Naive thymus-derived CD4-positive, alpha-beta T cell (primary cell): ENCODE measurements at regions not wholly inside any gene's neighbourhood (a gene's known extent, or its start where the extent isn't known, plus 50 kb on each side); places are given as distances from the start of the nearest gene placed in this dataset.

Experiments
- ATAC-seq: fragments of 150-1000 bp; cut with Tn5 transposase; 2 replicates; pipeline ENCODE4 v1.10.0; 2021; ENCODE audit warnings: mild to moderate bottlenecking, moderate library complexity
- CTCF ChIA-PET: fragments of 350-600 bp; sonication (Branson Sonifier 250); formaldehyde crosslinking; loops from one replicate; lab custom pipeline; 2021; ENCODE audit warnings: antibody characterized with exemption; lab: Charles Lee
- POLR2A ChIA-PET: fragments of 350-600 bp; sonication (Branson Sonifier 250); formaldehyde crosslinking; loops from one replicate; lab custom pipeline; 2021; ENCODE audit warnings: antibody characterized with exemption, inconsistent platforms; lab: Charles Lee
- DNase-seq, 9 donors: peaks; one replicate each; pipeline versions ENCODE4 v3.0.0 to v3.0.0-alpha.2; 2020 to 2022; ENCODE audit warnings: mixed read lengths in 1 of 9
- H3K27ac ChIP-seq: one replicate; pipeline ENCODE4 v1.7.0; 2013; ENCODE audit warnings: mild to moderate bottlenecking, low read depth, low read length, moderate library complexity
- H3K27me3 ChIP-seq, 2 donors: one replicate each; pipeline ENCODE4 v1.7.0; 2013; ENCODE audit warnings: low read length in 2 of 2, mild to moderate bottlenecking in 2 of 2, moderate library complexity in 2 of 2; ENCODE audit not compliant: control insufficient read depth in 2 of 2, insufficient read depth in 2 of 2
- H3K36me3 ChIP-seq, 3 experiments: 1 replicate in 2 of 3; 2 replicates in 1 of 3; pipeline ENCODE4 v1.7.0; 2013; ENCODE audit warnings: low read length in 3 of 3, mild to moderate bottlenecking in 3 of 3, moderate library complexity in 1 of 3; ENCODE audit not compliant: insufficient read depth in 3 of 3, control insufficient read depth in 2 of 3
- H3K4me1 ChIP-seq, 2 donors: one replicate each; pipeline ENCODE4 v1.7.0; 2013; ENCODE audit warnings: low read length in 2 of 2, mild to moderate bottlenecking in 2 of 2, moderate library complexity in 1 of 2; ENCODE audit not compliant: control insufficient read depth in 2 of 2, insufficient read depth in 2 of 2
- H3K4me3 ChIP-seq: 2 replicates; pipeline ENCODE4 v1.7.0; 2013; ENCODE audit warnings: mild to moderate bottlenecking, low read length
- H3K9me3 ChIP-seq, 3 experiments: 1 replicate in 2 of 3; 2 replicates in 1 of 3; pipeline ENCODE4 v1.7.0; 2013; ENCODE audit warnings: low read length in 3 of 3; ENCODE audit not compliant: control insufficient read depth in 2 of 3
- H3K27ac Mint-ChIP-seq, 9 donors: one replicate each; pipeline ENCODE4 v1.8.0; 2020 to 2022; ENCODE audit warnings: mixed read lengths in 9 of 9, mild to moderate bottlenecking in 8 of 9, moderate library complexity in 5 of 9, inconsistent platforms in 2 of 9
- H3K27me3 Mint-ChIP-seq, 5 donors: one replicate each; pipeline ENCODE4 v1.8.0; 2021 to 2022; ENCODE audit warnings: mixed read lengths in 5 of 5, mild to moderate bottlenecking in 1 of 5
- H3K36me3 Mint-ChIP-seq, 5 donors: one replicate each; pipeline ENCODE4 v1.8.0; 2020 to 2022; ENCODE audit warnings: mixed read lengths in 5 of 5, mild to moderate bottlenecking in 3 of 5, inconsistent platforms in 1 of 5
- H3K4me1 Mint-ChIP-seq, 7 donors: one replicate each; pipeline ENCODE4 v1.8.0; 2020 to 2022; ENCODE audit warnings: mixed read lengths in 7 of 7, mild to moderate bottlenecking in 3 of 7, inconsistent platforms in 1 of 7
- H3K4me3 Mint-ChIP-seq, 10 donors: one replicate each; pipeline ENCODE4 v1.8.0; 2020 to 2022; ENCODE audit warnings: mild to moderate bottlenecking in 10 of 10, mixed read lengths in 10 of 10, moderate library complexity in 6 of 10, inconsistent platforms in 2 of 10
- H3K9me3 Mint-ChIP-seq, 11 donors: one replicate each; pipeline ENCODE4 v1.8.0; 2020 to 2022; ENCODE audit warnings: mixed read lengths in 11 of 11, mild to moderate bottlenecking in 4 of 11, inconsistent platforms in 1 of 11, moderate library complexity in 1 of 11
- intact Hi-C, 2 donors: fragments of 100-400 bp; cut with micrococcal nuclease; formaldehyde crosslinking; loops; one replicate each; pipeline ENCODE4 v1.15.1; 2023

- CTCF ChIA-PET = no interaction called here
- H3K27me3 Mint-ChIP-seq = no peaks in the 10 kb centered on the region
- no peak overlapping the region for H3K27ac Mint-ChIP-seq
- H3K9me3 Mint-ChIP-seq = peaks cover 0 to 2% (median 0%) of the 10 kb centered on the region in 11 donors
- no peaks in the 10 kb centered on the region for H3K36me3 Mint-ChIP-seq
- H3K27me3 ChIP-seq = no peaks in the 10 kb centered on the region
- H3K4me3 ChIP-seq = no peak overlapping the region
- intact Hi-C loops = no loop called here
- no peak overlapping the region for H3K4me3 Mint-ChIP-seq
- no peaks in the 10 kb centered on the region for H3K4me1 ChIP-seq
- no peaks in the 10 kb centered on the region for H3K9me3 ChIP-seq
- H3K4me1 Mint-ChIP-seq = no peaks in the 10 kb centered on the region
- POLR2A ChIA-PET = no interaction called here
- DNase-seq (no peak), ATAC-seq (no peak)
- H3K27ac ChIP-seq = no peak overlapping the region
- H3K36me3 ChIP-seq = no peaks in the 10 kb centered on the region
Measured at GRCh38 chr10:65765006-65765541, 1160.8 kb upstream of the LRRTM3 start.

- H3K36me3 ChIP-seq = no peaks in the 10 kb centered on the region
- H3K9me3 ChIP-seq = no peaks in the 10 kb centered on the region
- H3K27ac ChIP-seq = no peak overlapping the region
- intact Hi-C loops = no loop called here
- Mint-ChIP-seq H3K4me1 (no peaks in the 10 kb centered on the region), H3K36me3 (peaks cover 0 to 3% (median 0%) of the 10 kb centered on the region in 5 donors), H3K27me3 (no peaks in the 10 kb centered on the region), H3K9me3 (peaks cover 0 to 6% (median under 1%) of the 10 kb centered on the region in 11 donors), H3K4me3 (no peak overlapping the region), H3K27ac (no peak overlapping the region)
- POLR2A ChIA-PET = no interaction called here
- CTCF ChIA-PET = no interaction called here
- H3K27me3 ChIP-seq = no peaks in the 10 kb centered on the region
- no peak overlapping the region for H3K4me3 ChIP-seq
- ATAC-seq (no peak), DNase-seq (no peak)
- no peaks in the 10 kb centered on the region for H3K4me1 ChIP-seq
Measured at GRCh38 chr10:65769828-65770227, 1156.0 kb upstream of the LRRTM3 start.

- ChIA-PET CTCF (no interaction called here), POLR2A (no interaction called here)
- Histone ChIP-seq H3K4me1 (no peaks in the 10 kb centered on the region), H3K4me3 (no peak overlapping the region), H3K27me3 (no peaks in the 10 kb centered on the region), H3K27ac (no peak overlapping the region), H3K36me3 (no peaks in the 10 kb centered on the region), H3K9me3 (no peaks in the 10 kb centered on the region)
- no peak overlapping the region for H3K4me3 Mint-ChIP-seq
- DNase-seq (no peak), ATAC-seq (no peak)
- H3K36me3 Mint-ChIP-seq = peaks cover 0 to 3% (median 0%) of the 10 kb centered on the region in 5 donors
- no peaks in the 10 kb centered on the region for H3K4me1 Mint-ChIP-seq
- no peaks in the 10 kb centered on the region for H3K27me3 Mint-ChIP-seq
- H3K27ac Mint-ChIP-seq = no peak overlapping the region
- H3K9me3 Mint-ChIP-seq = peaks cover 0 to 5% (median 2%) of the 10 kb centered on the region in 11 donors
- intact Hi-C loops = no loop called here
Measured at GRCh38 chr10:65778753-65779152, 1147.1 kb upstream of the LRRTM3 start.

- H3K27ac Mint-ChIP-seq = no peak overlapping the region
- intact Hi-C loops = no loop called here
- no peaks in the 10 kb centered on the region for H3K27me3 Mint-ChIP-seq
- H3K9me3 ChIP-seq = no peaks in the 10 kb centered on the region
- DNase-seq = no peak
- POLR2A ChIA-PET = no interaction called here
- peaks cover 0 to 5% (median 1%) of the 10 kb centered on the region in 11 donors for H3K9me3 Mint-ChIP-seq
- CTCF ChIA-PET = no interaction called here
- H3K36me3 Mint-ChIP-seq = no peaks in the 10 kb centered on the region
- no peak overlapping the region for H3K4me3 ChIP-seq
- no peaks in the 10 kb centered on the region for H3K27me3 ChIP-seq
- H3K27ac ChIP-seq = no peak overlapping the region
- no peaks in the 10 kb centered on the region for H3K4me1 Mint-ChIP-seq
- H3K36me3 ChIP-seq = no peaks in the 10 kb centered on the region
- no peak overlapping the region for H3K4me3 Mint-ChIP-seq
- H3K4me1 ChIP-seq = no peaks in the 10 kb centered on the region
- no peak for ATAC-seq
Measured at GRCh38 chr10:65779985-65780384, 1145.9 kb upstream of the LRRTM3 start.

GRCh38 chr10:65786279-65786678 is 1139.6 kb upstream of the LRRTM3 start:
- no peaks in the 10 kb centered on the region for H3K27me3 Mint-ChIP-seq
- intact Hi-C loops = no loop called here
- H3K4me1 Mint-ChIP-seq = no peaks in the 10 kb centered on the region
- Histone ChIP-seq H3K9me3 (no peaks in the 10 kb centered on the region), H3K36me3 (no peaks in the 10 kb centered on the region), H3K4me3 (no peak overlapping the region), H3K4me1 (no peaks in the 10 kb centered on the region), H3K27me3 (no peaks in the 10 kb centered on the region), H3K27ac (no peak overlapping the region)
- CTCF ChIA-PET = no interaction called here
- H3K9me3 Mint-ChIP-seq = peaks cover 0 to 10% (median 2%) of the 10 kb centered on the region in 11 donors
- H3K27ac Mint-ChIP-seq = no peak overlapping the region
- POLR2A ChIA-PET = no interaction called here
- H3K36me3 Mint-ChIP-seq = peaks cover 0 to 4% (median 0%) of the 10 kb centered on the region in 5 donors
- no peak for DNase-seq
- no peak for ATAC-seq
- H3K4me3 Mint-ChIP-seq = no peak overlapping the region

- no peak for ATAC-seq
- ChIA-PET CTCF (no interaction called here), POLR2A (no interaction called here)
- no peaks in the 10 kb centered on the region for H3K36me3 ChIP-seq
- intact Hi-C loops = no loop called here
- no peaks in the 10 kb centered on the region for H3K9me3 ChIP-seq
- H3K4me1 ChIP-seq = no peaks in the 10 kb centered on the region
- no peaks in the 10 kb centered on the region for H3K27me3 Mint-ChIP-seq
- H3K4me1 Mint-ChIP-seq = no peaks in the 10 kb centered on the region
- H3K27ac Mint-ChIP-seq = no peak overlapping the region
- H3K9me3 Mint-ChIP-seq = peaks cover 0 to 10% (median 2%) of the 10 kb centered on the region in 11 donors
- no peaks in the 10 kb centered on the region for H3K27me3 ChIP-seq
- peaks cover 0 to 4% (median 0%) of the 10 kb centered on the region in 5 donors for H3K36me3 Mint-ChIP-seq
- H3K27ac ChIP-seq = no peak overlapping the region
- DNase-seq = no peak
- H3K4me3 ChIP-seq = no peak overlapping the region
- no peak overlapping the region for H3K4me3 Mint-ChIP-seq
Measured at GRCh38 chr10:65787571-65787970, 1138.3 kb upstream of the LRRTM3 start.

GRCh38 chr10:65788271-65788670 is 1137.6 kb upstream of the LRRTM3 start:
- no peak overlapping the region for H3K27ac Mint-ChIP-seq
- CTCF ChIA-PET = no interaction called here
- Histone ChIP-seq H3K4me3 (no peak overlapping the region), H3K27me3 (no peaks in the 10 kb centered on the region), H3K27ac (no peak overlapping the region), H3K4me1 (no peaks in the 10 kb centered on the region), H3K36me3 (no peaks in the 10 kb centered on the region), H3K9me3 (no peaks in the 10 kb centered on the region)
- POLR2A ChIA-PET = no interaction called here
- no peak overlapping the region for H3K4me3 Mint-ChIP-seq
- intact Hi-C loops = no loop called here
- DNase-seq = no peak
- ATAC-seq = no peak
- H3K27me3 Mint-ChIP-seq = no peaks in the 10 kb centered on the region
- peaks cover 0 to 10% (median 2%) of the 10 kb centered on the region in 11 donors for H3K9me3 Mint-ChIP-seq
- H3K4me1 Mint-ChIP-seq = no peaks in the 10 kb centered on the region
- peaks cover 0 to 4% (median 0%) of the 10 kb centered on the region in 5 donors for H3K36me3 Mint-ChIP-seq
